Lower lobe of right lung (tissue), 2 donors: ENCODE measurements at regions not wholly inside any gene's neighbourhood (a gene's known extent, or its start where the extent isn't known, plus 50 kb on each side); places are given as distances from the start of the nearest gene placed in this dataset.
A peak's percentile ranks its signal among the peaks of the same experiment; 100 is the strongest.
"Not testable (repeated sequence)": the region's sequence is repeated elsewhere in the genome, so short reads cannot be mapped to it uniquely, and the experiment has no call there.

Experiments used
- ATAC-seq, 2 donors: fragments of 200-7000 bp; cut with Tn5 transposase; one replicate each; pipeline ENCODE4 v1.9.1; 2020 to 2022; ENCODE audit warnings: mild to moderate bottlenecking in 2 of 2, moderate library complexity in 2 of 2
- DNase-seq: peaks from one replicate; pipeline ENCODE4 v3.0.0-alpha.2; 2020
- H3K27ac ChIP-seq: fragments of 200-600 bp; one replicate; pipeline ENCODE4 v1.8.0; 2022
- H3K27me3 ChIP-seq: fragments of 200-600 bp; one replicate; pipeline ENCODE4 v1.8.0; 2022; ENCODE audit warnings: low read depth
- H3K36me3 ChIP-seq: fragments of 200-600 bp; one replicate; pipeline ENCODE4 v1.8.0; 2022; ENCODE audit warnings: mild to moderate bottlenecking
- H3K4me1 ChIP-seq: fragments of 200-600 bp; one replicate; pipeline ENCODE4 v1.8.0; 2022
- H3K4me3 ChIP-seq: fragments of 200-600 bp; one replicate; pipeline ENCODE4 v1.8.0; 2022; ENCODE audit warnings: mild to moderate bottlenecking
- H3K9me3 ChIP-seq: fragments of 200-600 bp; one replicate; pipeline ENCODE4 v1.8.0; 2022
- intact Hi-C: fragments of 100-400 bp; cut with DNase I; formaldehyde crosslinking; loops from one replicate; pipeline ENCODE4 v1.11.0; 2022
- donor health status: DM: no; HTN: yes; CAD: no; lungs with severe emphysema.

DNA sequence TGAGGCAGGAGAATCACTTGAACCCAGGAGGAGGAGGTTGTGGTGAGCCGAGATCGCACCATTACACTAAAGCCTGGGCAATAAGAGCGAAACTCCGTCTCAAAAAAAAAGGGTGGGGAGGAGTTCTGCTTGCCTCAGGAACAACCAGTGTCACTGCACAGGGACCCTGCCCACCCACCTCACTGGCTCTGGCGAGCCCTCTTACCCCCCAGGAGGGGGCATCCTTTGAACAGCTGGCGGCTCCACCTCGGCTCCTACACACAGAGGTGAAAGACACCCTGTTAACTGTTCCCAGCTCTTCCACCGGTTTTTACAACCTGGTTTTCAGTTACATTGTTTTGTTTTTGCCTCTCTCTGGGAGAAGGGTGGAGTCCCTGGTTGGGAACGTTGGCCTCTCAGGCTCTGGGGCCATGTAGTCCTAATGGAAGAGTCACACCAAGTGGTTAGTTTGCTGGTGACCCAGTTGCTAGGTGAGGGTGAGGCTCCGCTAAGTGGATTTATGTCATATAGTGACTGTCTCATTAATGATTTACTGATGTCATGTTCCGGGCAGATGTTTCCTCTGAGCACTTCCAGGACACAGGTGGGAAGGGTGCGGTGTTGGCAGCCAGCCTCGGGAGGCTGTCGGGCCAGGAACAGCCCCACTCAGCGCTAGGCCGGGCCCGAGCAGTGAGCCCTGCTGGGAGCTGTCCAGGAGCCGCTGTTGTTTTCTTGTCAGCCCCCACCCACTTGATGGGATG is 120.6 kb upstream of the TPTE start:
- H3K9me3 ChIP-seq: peaks cover 38% of the 10 kb centered on the region
- H3K4me3 ChIP-seq, H3K27ac ChIP-seq, H3K36me3 ChIP-seq, H3K4me1 ChIP-seq, H3K27me3 ChIP-seq, intact Hi-C loops, DNase-seq: not testable (repeated sequence)
- peak; percentile 20 to 21 for ATAC-seq

GRCh38 chr21:10402461-10402860 is 118.9 kb upstream of the TPTE start:
- H3K9me3 ChIP-seq: peaks cover 38% of the 10 kb centered on the region
- H3K4me1 ChIP-seq, DNase-seq, intact Hi-C loops, H3K27ac ChIP-seq, H3K36me3 ChIP-seq, H3K4me3 ChIP-seq, H3K27me3 ChIP-seq: not testable (repeated sequence)
- peak in 1 of 2 donors; percentile 19 for ATAC-seq

DNA sequence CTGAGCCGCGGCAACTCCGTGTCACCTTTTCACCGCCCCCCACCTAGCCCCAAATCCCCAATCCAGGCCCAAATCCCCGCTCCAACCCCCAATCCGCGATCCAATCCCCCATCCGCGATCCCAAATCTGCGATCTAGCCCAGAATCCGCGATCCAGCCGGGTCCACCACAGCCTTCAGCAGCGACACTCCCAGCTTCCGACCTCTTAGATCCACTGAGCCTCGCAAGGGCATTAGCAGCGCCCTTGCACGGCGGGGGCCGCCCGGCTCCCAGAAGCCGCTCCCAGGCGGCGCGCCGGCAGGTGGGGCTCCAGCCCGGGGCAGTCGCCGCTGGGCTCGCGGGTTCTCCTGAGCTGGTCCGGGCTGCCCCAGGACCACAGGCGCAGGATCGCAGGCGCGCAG is 116.1 kb upstream of the TPTE start:
- intact Hi-C loops: not testable (repeated sequence)

DNA sequence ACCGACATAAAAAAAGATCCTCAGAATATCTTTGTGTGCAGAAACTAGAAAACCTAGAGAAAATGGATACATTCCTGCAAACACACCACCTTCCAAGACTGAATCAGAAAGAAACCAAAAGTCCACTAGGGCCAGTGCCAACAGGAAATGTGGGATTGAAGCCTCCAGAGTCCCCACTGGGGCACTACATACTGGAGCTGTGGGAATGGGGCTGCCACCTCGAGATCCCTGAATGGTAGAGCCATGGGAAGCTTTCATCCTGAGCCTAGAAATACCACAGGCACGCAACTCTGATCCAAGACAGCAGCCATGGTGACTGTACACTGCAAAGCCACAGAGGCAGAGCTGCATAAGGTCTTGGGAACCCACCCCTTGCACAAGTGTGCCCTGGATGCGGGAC is 111.6 kb upstream of the TPTE start:
- ATAC-seq, DNase-seq, H3K27ac ChIP-seq, H3K4me1 ChIP-seq, H3K4me3 ChIP-seq, intact Hi-C loops, H3K36me3 ChIP-seq, H3K27me3 ChIP-seq: not testable (repeated sequence)
- peaks cover 12% of the 10 kb centered on the region for H3K9me3 ChIP-seq

More for the DNA sequence above, 116.1 kb upstream of the TPTE start:
- ATAC-seq, H3K4me1 ChIP-seq, DNase-seq, H3K27me3 ChIP-seq, H3K27ac ChIP-seq, H3K4me3 ChIP-seq, H3K36me3 ChIP-seq: not testable (repeated sequence)
- H3K9me3 ChIP-seq: peaks cover 41% of the 10 kb centered on the region

- H3K4me3 ChIP-seq, H3K4me1 ChIP-seq, ATAC-seq, H3K27me3 ChIP-seq, DNase-seq, H3K27ac ChIP-seq, H3K36me3 ChIP-seq, intact Hi-C loops: not testable (repeated sequence)
- peaks cover 12% of the 10 kb centered on the region for H3K9me3 ChIP-seq
These were observed 110.9 kb upstream of the TPTE start for GRCh38 chr21:10410354-10410929.

DNA sequence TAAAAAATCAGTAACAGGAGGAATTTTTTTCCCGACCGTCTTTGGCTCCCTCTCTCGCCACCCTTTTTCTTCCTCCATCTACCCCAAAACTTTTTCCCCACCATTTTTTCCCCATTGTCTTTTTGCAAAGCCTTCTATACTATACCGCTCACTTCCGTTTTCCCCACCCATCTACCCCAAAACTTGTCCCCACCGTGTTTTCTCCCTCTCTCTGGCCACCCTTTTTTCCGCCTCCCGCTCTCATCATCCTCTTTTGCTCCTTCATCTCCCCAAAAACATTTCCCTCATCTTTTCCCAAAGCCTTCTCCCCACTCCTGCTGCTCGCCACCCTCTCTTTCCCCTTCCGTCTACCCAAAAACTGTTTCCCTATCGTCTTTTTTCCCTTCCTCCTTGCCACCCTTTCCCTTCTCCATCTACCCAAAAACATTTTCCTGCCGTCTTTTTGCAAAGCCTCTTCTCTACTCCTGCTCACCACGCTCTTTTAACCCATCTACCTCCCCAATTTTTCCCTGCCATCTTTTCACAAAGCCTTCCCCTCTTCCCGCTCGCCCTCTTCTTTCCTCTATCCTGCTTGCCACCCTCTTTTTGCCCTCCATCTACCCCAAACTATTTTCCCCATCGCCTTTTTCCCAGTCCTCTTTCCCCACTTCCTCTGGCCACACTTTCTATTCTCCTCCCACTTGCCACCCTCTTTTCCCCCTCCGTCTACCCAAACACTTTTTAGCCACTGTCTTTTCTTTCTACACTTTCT is 109.4 kb upstream of the TPTE start:
- H3K4me1 ChIP-seq, H3K27ac ChIP-seq, H3K4me3 ChIP-seq, H3K27me3 ChIP-seq, H3K36me3 ChIP-seq, DNase-seq, intact Hi-C loops, ATAC-seq: not testable (repeated sequence)
- peaks cover 18% of the 10 kb centered on the region for H3K9me3 ChIP-seq

DNA sequence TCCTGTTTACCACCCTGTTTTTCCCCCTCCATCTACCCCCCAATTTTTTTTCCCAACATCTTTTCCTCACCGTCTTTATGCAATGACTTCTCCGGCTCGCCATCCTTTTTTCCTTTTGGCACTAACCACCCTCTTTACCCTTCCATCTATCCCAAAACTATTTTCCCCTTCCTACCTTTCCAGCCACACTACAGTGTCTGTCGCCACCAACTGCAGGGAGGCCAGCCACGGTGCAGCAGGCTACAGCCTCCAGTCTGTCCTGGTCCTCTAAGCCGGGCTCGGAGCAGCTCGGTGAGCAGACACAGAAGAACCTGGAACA is 108.5 kb upstream of the TPTE start:
- H3K27ac ChIP-seq, intact Hi-C loops, H3K36me3 ChIP-seq, H3K4me1 ChIP-seq, H3K4me3 ChIP-seq, H3K27me3 ChIP-seq, DNase-seq, ATAC-seq: not testable (repeated sequence)
- peaks cover 22% of the 10 kb centered on the region for H3K9me3 ChIP-seq

DNA sequence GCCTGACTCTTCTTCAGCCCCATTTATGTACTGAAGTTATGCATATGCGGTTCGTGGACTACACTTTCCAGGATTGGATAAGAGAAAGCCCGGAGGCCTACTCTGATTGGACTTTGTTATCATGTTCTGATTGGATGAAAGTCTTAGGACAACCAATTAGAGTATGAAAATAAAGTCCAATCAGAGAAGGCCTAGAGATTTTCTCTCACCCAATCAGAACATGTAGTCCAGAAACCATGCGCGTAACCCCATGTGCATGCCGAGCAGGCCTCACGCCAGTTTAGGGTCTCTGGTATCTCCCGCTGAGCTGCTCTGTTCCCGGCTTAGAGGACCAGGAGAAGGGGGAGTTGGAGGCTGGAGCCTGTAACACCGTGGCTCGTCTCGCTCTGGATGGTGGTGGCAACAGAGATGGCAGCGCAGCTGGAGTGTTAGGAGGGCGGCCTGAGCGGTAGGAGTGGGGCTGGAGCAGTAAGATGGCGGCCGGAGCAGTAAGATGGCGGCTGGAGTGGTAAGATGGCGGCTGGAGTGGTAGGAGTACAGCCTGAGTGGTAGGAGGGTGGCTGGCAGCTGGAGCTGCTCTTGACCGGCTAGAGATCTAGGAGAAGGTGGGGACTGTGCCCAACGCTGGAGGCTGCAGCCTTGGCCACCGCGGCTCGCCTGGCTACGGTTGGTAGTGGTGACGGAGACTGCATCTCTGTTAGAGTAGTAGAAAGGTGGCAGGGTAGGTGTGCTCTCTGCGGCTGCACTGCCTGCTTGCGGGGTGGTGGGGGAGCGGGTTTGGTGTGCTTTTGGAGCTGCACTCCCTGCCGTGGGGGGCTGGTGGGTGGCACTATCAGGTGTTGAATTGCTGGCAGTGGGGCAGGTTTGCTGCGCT is 107.9 kb upstream of the TPTE start:
- H3K27me3 ChIP-seq, H3K27ac ChIP-seq, H3K4me1 ChIP-seq, intact Hi-C loops, H3K36me3 ChIP-seq, ATAC-seq, DNase-seq, H3K4me3 ChIP-seq: not testable (repeated sequence)
- peaks cover 27% of the 10 kb centered on the region for H3K9me3 ChIP-seq

- H3K4me1 ChIP-seq: not testable (repeated sequence)
These were observed 107.1 kb upstream of the TPTE start for GRCh38 chr21:10414121-10414924.

GRCh38 chr21:10414925-10415254 is 106.5 kb upstream of the TPTE start:
- H3K4me3 ChIP-seq, H3K4me1 ChIP-seq, H3K27me3 ChIP-seq, ATAC-seq, DNase-seq, intact Hi-C loops, H3K36me3 ChIP-seq, H3K27ac ChIP-seq: not testable (repeated sequence)
- H3K9me3 ChIP-seq: peaks cover 33% of the 10 kb centered on the region

More at GRCh38 chr21:10414121-10414924, 107.1 kb upstream of the TPTE start:
- ATAC-seq, H3K27ac ChIP-seq, H3K36me3 ChIP-seq, H3K4me3 ChIP-seq, H3K27me3 ChIP-seq, DNase-seq, intact Hi-C loops: not testable (repeated sequence)
- peaks cover 33% of the 10 kb centered on the region for H3K9me3 ChIP-seq

DNA sequence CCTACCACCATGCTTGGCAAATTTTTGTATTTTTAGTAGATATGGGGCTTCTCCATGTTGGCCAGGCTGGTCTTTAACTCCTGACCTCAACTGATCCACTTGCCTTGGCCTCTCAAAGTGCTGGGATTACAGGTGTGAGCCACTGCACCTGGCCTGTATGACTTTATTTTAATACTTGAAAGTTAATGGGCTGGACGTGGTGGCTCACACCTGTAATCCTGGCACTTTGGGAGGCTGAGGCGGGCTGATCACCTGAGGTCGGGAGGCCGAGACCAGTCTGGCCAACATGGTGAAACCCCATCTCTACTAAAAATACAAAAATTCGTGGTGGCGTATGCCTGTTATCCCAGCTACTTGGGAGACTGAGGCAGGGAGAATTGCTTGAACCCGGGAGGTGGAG is 105.9 kb upstream of the TPTE start:
- peaks cover 34% of the 10 kb centered on the region for H3K9me3 ChIP-seq
- H3K27me3 ChIP-seq, H3K4me1 ChIP-seq, DNase-seq, H3K36me3 ChIP-seq, H3K27ac ChIP-seq, intact Hi-C loops, H3K4me3 ChIP-seq: not testable (repeated sequence)
- ATAC-seq: peak; percentile 7 to 11

GRCh38 chr21:10415859-10416258 is 105.5 kb upstream of the TPTE start:
- H3K4me3 ChIP-seq, H3K27ac ChIP-seq, H3K36me3 ChIP-seq, intact Hi-C loops, H3K4me1 ChIP-seq, DNase-seq, H3K27me3 ChIP-seq: not testable (repeated sequence)
- H3K9me3 ChIP-seq: peaks cover 37% of the 10 kb centered on the region
- ATAC-seq: peak; percentile 29
